WTC11 (cell line): ENCODE measurements at regions not wholly inside any gene's neighbourhood (a gene's known extent, or its start where the extent isn't known, plus 50 kb on each side); places are given as distances from the start of the nearest gene placed in this dataset.

Experiments used
- ATAC-seq: fragments of 200-7000 bp; cut with Tn5 transposase; 2 replicates; pipeline ENCODE4 v1.10.0; 2021; ENCODE audit warnings: mild to moderate bottlenecking, moderate library complexity
- CTCF ChIA-PET: fragments of 300-600 bp; sonication (Branson Sonifier 250); formaldehyde crosslinking; loops from one replicate; lab custom pipeline; 2021; ENCODE audit warnings: antibody characterized with exemption; lab: Charles Lee
- POLR2A ChIA-PET: fragments of 350-600 bp; sonication (Branson Sonifier 250); formaldehyde crosslinking; loops from one replicate; lab custom pipeline; 2021; ENCODE audit warnings: antibody characterized with exemption; lab: Charles Lee
- DNase-seq: peaks from one replicate; pipeline ENCODE4 v3.0.0; 2021; ENCODE audit warnings: low spot score
- H3K27ac Mint-ChIP-seq: 2 replicates; pipeline ENCODE4 v1.8.0; 2021; ENCODE audit warnings: mixed read lengths
- H3K27me3 Mint-ChIP-seq: 2 replicates; pipeline ENCODE4 v1.8.0; 2021; ENCODE audit warnings: low read depth, mild to moderate bottlenecking, moderate library complexity, mixed read lengths
- H3K36me3 Mint-ChIP-seq: 2 replicates; pipeline ENCODE4 v1.8.0; 2021; ENCODE audit warnings: mixed read lengths
- H3K4me1 Mint-ChIP-seq: 2 replicates; pipeline ENCODE4 v1.8.0; 2022; ENCODE audit warnings: mixed read lengths
- H3K4me3 Mint-ChIP-seq: 2 replicates; pipeline ENCODE4 v1.8.0; 2021; ENCODE audit warnings: mild to moderate bottlenecking, moderate library complexity, mixed read lengths
- H3K9me3 Mint-ChIP-seq: 2 replicates; pipeline ENCODE4 v1.8.0; 2021; ENCODE audit warnings: mixed read lengths
- CREB1 ChIP-seq: sonication (generic); formaldehyde crosslinking; IDR thresholded peaks from 2 replicates; pipeline ENCODE4 v1.8.0; 2023; ENCODE audit warnings: mild to moderate bottlenecking, missing genetic modification reagents
- CREM ChIP-seq: sonication (generic); formaldehyde crosslinking; IDR thresholded peaks from 2 replicates; pipeline ENCODE4 v1.8.1; 2022; ENCODE audit warnings: mild to moderate bottlenecking, missing genetic modification reagents, moderate library complexity
- JAZF1 ChIP-seq: fragments of 250-450 bp; sonication (Bioruptor Pico); IDR thresholded peaks from 2 replicates; pipeline ENCODE4 v1.9.0; 2021; ENCODE audit warnings: moderate library complexity, mild to moderate bottlenecking, inconsistent platforms
- JUN ChIP-seq: sonication (generic); formaldehyde crosslinking; IDR thresholded peaks from 2 replicates; pipeline ENCODE4 v1.8.0; 2023; ENCODE audit warnings: mild to moderate bottlenecking, missing genetic modification reagents
- MXD4 ChIP-seq: fragments of 250-450 bp; sonication (Bioruptor Pico); IDR thresholded peaks from 2 replicates; pipeline ENCODE4 v1.8.0; 2021; ENCODE audit warnings: mild to moderate bottlenecking, moderate library complexity, borderline replicate concordance
- MYBL2 ChIP-seq: sonication (generic); formaldehyde crosslinking; IDR thresholded peaks from 2 replicates; pipeline ENCODE4 v1.8.1; 2023; ENCODE audit warnings: mild to moderate bottlenecking, moderate library complexity, missing genetic modification reagents
- NFATC4 ChIP-seq: fragments of 250-450 bp; sonication (Bioruptor Pico); IDR thresholded peaks from 2 replicates; pipeline ENCODE4 v1.9.0; 2021; ENCODE audit warnings: mild to moderate bottlenecking
- RELA ChIP-seq: sonication (generic); formaldehyde crosslinking; IDR thresholded peaks from 2 replicates; pipeline ENCODE4 v1.8.1; 2022; ENCODE audit warnings: missing genetic modification reagents, mild to moderate bottlenecking, borderline replicate concordance
- TEAD1 ChIP-seq: sonication (generic); formaldehyde crosslinking; IDR thresholded peaks from 2 replicates; pipeline ENCODE4 v1.8.0; 2022; ENCODE audit warnings: mild to moderate bottlenecking, missing genetic modification reagents
- ZBTB21 ChIP-seq: sonication (generic); formaldehyde crosslinking; IDR thresholded peaks from 2 replicates; pipeline ENCODE4 v1.8.1; 2023; ENCODE audit warnings: mild to moderate bottlenecking, missing genetic modification reagents, borderline replicate concordance
- ZNF263 ChIP-seq: sonication (generic); formaldehyde crosslinking; IDR thresholded peaks from 2 replicates; pipeline ENCODE4 v1.8.1; 2022; ENCODE audit warnings: low read depth, mild to moderate bottlenecking, moderate library complexity, missing genetic modification reagents
- ZNF396 ChIP-seq: fragments of 250-450 bp; sonication (Bioruptor Pico); IDR thresholded peaks from 2 replicates; pipeline ENCODE4 v1.8.0; 2021; ENCODE audit warnings: mild to moderate bottlenecking, moderate library complexity, borderline replicate concordance
- TF ChIP-seq, protein P1 (sequence below): sonication (generic); formaldehyde crosslinking; IDR thresholded peaks from 2 replicates; pipeline ENCODE4 v1.8.0; 2023; ENCODE audit warnings: missing genetic modification reagents, mild to moderate bottlenecking, borderline replicate concordance
- TF ChIP-seq, protein P2 (sequence below): sonication (generic); formaldehyde crosslinking; IDR thresholded peaks from 2 replicates; pipeline ENCODE4 v1.8.1; 2022; ENCODE audit warnings: missing genetic modification reagents, borderline replicate concordance

DNA sequence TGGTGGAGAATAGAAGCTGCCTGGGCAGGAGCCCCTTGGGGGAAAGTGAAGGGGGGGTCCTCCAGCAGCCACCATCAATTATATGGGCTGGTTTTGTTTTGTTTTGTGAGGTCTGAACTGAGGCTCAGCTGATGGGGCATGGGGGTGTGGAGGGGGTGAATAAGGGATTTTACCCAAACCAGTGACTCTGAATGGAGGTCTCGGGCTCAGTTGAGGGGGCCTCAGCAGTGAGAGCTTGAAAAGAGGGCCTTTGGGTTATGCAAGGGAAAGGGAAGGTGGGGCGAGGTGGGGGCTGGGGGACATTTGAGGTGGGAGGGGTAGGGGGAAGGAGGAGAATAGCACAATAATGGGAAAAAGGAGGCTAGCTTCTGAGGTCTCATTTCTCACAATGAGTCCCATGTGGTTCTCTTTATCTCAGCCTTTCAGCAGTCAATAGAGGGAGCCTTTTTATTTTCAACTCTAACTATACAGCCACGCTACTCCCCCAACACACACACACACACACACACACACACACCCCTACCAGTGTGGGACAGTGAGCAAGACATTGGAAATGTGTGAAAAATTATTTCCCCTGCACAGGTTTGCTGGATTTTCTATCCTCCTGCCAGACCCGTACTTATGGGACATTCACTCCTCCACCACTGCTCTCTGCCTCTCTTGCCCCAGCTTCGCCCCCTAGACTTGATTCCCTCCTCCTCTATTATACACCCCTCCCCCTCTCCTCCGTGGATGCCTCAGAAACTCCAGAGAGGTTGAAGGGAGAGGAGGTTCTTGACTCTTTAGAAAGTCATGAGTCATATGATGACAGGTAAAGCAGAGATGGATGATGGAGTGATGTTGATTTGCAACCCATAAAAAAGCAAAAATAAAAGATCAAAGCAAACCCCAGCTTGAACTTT, 96.0 kb downstream of the GTPBP8 start:
- no peak overlapping the region for H3K4me3 Mint-ChIP-seq
- TF ChIP-seq ZBTB21 (CRISPR knock-in tag), result no peak
- TF ChIP-seq RELA (CRISPR knock-in tag), result no peak
- no peak for TF ChIP-seq MXD4 (CRISPR knock-in tag)
- TF ChIP-seq, protein P1, sequence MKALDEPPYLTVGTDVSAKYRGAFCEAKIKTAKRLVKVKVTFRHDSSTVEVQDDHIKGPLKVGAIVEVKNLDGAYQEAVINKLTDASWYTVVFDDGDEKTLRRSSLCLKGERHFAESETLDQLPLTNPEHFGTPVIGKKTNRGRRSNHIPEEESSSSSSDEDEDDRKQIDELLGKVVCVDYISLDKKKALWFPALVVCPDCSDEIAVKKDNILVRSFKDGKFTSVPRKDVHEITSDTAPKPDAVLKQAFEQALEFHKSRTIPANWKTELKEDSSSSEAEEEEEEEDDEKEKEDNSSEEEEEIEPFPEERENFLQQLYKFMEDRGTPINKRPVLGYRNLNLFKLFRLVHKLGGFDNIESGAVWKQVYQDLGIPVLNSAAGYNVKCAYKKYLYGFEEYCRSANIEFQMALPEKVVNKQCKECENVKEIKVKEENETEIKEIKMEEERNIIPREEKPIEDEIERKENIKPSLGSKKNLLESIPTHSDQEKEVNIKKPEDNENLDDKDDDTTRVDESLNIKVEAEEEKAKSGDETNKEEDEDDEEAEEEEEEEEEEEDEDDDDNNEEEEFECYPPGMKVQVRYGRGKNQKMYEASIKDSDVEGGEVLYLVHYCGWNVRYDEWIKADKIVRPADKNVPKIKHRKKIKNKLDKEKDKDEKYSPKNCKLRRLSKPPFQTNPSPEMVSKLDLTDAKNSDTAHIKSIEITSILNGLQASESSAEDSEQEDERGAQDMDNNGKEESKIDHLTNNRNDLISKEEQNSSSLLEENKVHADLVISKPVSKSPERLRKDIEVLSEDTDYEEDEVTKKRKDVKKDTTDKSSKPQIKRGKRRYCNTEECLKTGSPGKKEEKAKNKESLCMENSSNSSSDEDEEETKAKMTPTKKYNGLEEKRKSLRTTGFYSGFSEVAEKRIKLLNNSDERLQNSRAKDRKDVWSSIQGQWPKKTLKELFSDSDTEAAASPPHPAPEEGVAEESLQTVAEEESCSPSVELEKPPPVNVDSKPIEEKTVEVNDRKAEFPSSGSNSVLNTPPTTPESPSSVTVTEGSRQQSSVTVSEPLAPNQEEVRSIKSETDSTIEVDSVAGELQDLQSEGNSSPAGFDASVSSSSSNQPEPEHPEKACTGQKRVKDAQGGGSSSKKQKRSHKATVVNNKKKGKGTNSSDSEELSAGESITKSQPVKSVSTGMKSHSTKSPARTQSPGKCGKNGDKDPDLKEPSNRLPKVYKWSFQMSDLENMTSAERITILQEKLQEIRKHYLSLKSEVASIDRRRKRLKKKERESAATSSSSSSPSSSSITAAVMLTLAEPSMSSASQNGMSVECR, result no peak
- no peak for TF ChIP-seq ZNF263 (CRISPR knock-in tag)
- no peak for TF ChIP-seq JUN (CRISPR knock-in tag)
- TF ChIP-seq, all 79 proteins: peak for 0
- CTCF ChIA-PET, result interaction anchor here (0.6 to 1.4 kb wide), 8 partner anchors 9 to 201 kb away, joined by 3 to 7 read pairs (median 4); partner anchors contain the start of gene BOC

DNA sequence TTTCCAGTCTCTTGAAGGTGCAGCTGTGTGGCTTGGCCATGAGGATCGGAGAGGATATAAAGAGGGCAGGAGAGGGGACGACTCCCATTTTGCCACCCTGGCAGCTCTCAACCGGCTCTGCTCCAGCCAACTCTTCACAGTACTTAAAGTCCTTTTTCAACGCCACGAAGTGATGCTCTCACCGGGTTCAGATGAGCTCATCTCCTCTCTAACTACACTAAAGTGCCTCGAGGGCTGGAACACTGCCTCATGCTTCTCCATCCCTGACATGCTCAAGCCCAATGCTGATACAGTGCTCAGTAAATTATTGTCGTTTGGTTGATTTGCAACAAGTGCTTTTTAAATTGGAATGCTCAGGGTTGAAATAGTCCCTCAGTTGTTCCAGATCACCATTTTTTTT, 97.8 kb downstream of the GTPBP8 start:
- CTCF ChIA-PET, result interaction anchor here (1.0 kb wide), 1 partner anchor 109 kb away, joined by 3 read pairs; no protein-coding TSS in a partner anchor
- H3K36me3 Mint-ChIP-seq, result no peaks in the 10 kb centered on the region
- H3K4me3 Mint-ChIP-seq, result no peak overlapping the region

More for the DNA sequence above, 96.0 kb downstream of the GTPBP8 start:
- no peaks in the 10 kb centered on the region for H3K36me3 Mint-ChIP-seq
- ATAC-seq (peak; percentile 82), DNase-seq (no peak)
- POLR2A ChIA-PET, result interaction anchor here (0.5 kb wide), 1 partner anchor 32 kb away, joined by 3 read pairs; no protein-coding TSS in a partner anchor
- H3K27ac Mint-ChIP-seq, result no peak overlapping the region
- H3K9me3 Mint-ChIP-seq, result no peaks in the 10 kb centered on the region
- H3K27me3 Mint-ChIP-seq, result no peaks in the 10 kb centered on the region; the same call in 1 of the 2 replicates
- peaks cover 14% of the 10 kb centered on the region for H3K4me1 Mint-ChIP-seq

DNA sequence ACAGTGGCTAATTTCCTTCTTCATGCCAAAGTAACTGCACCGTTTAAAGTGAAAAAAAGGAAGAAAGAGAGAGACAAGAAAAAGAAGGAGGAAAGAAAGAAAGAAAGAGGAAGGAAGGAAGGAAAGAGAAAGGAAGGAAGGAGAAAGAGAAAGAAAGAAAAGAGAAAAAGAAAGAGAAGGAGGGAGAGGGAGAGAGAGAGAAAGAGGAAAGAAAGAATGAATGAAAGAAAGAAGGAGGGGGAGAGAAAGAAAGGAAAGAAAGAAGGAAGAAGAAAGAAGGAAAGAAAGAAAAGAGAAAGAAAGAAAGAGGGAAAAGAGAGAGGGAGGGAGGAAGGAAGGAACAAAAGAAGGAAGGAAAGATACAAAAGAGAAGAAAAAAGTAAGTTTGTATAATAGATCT, 100.6 kb downstream of the GTPBP8 start:
- Mint-ChIP-seq H3K27ac (no peak overlapping the region), H3K4me3 (no peak overlapping the region), H3K4me1 (peaks cover 29% of the 10 kb centered on the region), H3K27me3 (no peaks in the 10 kb centered on the region; the same call in 1 of the 2 replicates), H3K9me3 (no peaks in the 10 kb centered on the region), H3K36me3 (no peaks in the 10 kb centered on the region)
- ChIA-PET POLR2A (no interaction called here), CTCF (no interaction called here)
- DNase-seq (no peak), ATAC-seq (no peak)
- TF ChIP-seq JAZF1 (no peak), MYBL2 (CRISPR knock-in tag) (no peak)
- TF ChIP-seq, protein P2, sequence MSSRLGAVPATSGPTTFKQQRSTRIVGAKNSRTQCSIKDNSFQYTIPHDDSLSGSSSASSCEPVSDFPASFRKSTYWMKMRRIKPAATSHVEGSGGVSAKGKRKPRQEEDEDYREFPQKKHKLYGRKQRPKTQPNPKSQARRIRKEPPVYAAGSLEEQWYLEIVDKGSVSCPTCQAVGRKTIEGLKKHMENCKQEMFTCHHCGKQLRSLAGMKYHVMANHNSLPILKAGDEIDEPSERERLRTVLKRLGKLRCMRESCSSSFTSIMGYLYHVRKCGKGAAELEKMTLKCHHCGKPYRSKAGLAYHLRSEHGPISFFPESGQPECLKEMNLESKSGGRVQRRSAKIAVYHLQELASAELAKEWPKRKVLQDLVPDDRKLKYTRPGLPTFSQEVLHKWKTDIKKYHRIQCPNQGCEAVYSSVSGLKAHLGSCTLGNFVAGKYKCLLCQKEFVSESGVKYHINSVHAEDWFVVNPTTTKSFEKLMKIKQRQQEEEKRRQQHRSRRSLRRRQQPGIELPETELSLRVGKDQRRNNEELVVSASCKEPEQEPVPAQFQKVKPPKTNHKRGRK, result 0 out of 2 replicates have a peak, but pooled peaks have one; percentile 41

More for the DNA sequence above, 97.8 kb downstream of the GTPBP8 start:
- no peaks in the 10 kb centered on the region for H3K9me3 Mint-ChIP-seq
- H3K4me1 Mint-ChIP-seq, result peaks cover 14% of the 10 kb centered on the region
- POLR2A ChIA-PET, result no interaction called here
- H3K27ac Mint-ChIP-seq, result no peak overlapping the region
- TF ChIP-seq NFATC4 (CRISPR knock-in tag), result no peak
- TF ChIP-seq CREB1 (CRISPR knock-in tag), result no peak
- TF ChIP-seq ZNF396 (CRISPR knock-in tag), result no peak
- no peak for TF ChIP-seq TEAD1 (CRISPR knock-in tag)
- TF ChIP-seq CREM (CRISPR knock-in tag), result no peak
- TF ChIP-seq, all 79 proteins: peak for 0
- DNase-seq, result no peak
- no peaks in the 10 kb centered on the region; the same call in 1 of the 2 replicates for H3K27me3 Mint-ChIP-seq
- no peak for ATAC-seq
